GM21381 (cell line): ENCODE measurements at regions not wholly inside any gene's neighbourhood (a gene's known extent, or its start where the extent isn't known, plus 50 kb on each side); places are given as distances from the start of the nearest gene placed in this dataset.

Source experiments
- ATAC-seq: cut with Tn5 transposase; IDR thresholded peaks from one replicate; pipeline ENCODE4 v1.9.1; 2021; ENCODE audit warnings: mild to moderate bottlenecking, moderate library complexity; ENCODE audit not compliant: unreplicated experiment

- no peak for ATAC-seq
Measured at GRCh38 chr1:38242506-38242905, 195.9 kb upstream of the POU3F1 start.

GRCh38 chr1:38241594-38242334, 195.2 kb upstream of the POU3F1 start:
- ATAC-seq: no peak

- ATAC-seq: no peak
Measured at GRCh38 chr1:38240618-38241017, 194.0 kb upstream of the POU3F1 start.

GRCh38 chr1:38239258-38239835, 192.8 kb upstream of the POU3F1 start:
- no peak for ATAC-seq

GRCh38 chr1:38238294-38238693, 191.7 kb upstream of the POU3F1 start:
- no peak for ATAC-seq

GRCh38 chr1:38235705-38236104, 189.1 kb upstream of the POU3F1 start:
- no peak for ATAC-seq

- ATAC-seq: no peak
Measured at GRCh38 chr1:38231941-38232340, 185.3 kb upstream of the POU3F1 start.

GRCh38 chr1:38228718-38229117, 182.1 kb upstream of the POU3F1 start:
- no peak for ATAC-seq

- no peak for ATAC-seq
Measured at GRCh38 chr1:38225745-38226144, 179.2 kb upstream of the POU3F1 start.

GRCh38 chr1:38223391-38223790, 176.8 kb upstream of the POU3F1 start:
- no peak for ATAC-seq

- no peak for ATAC-seq
Measured at GRCh38 chr1:38222891-38223290, 176.3 kb upstream of the POU3F1 start.

GRCh38 chr1:38221006-38221649, 174.5 kb upstream of the POU3F1 start:
- no peak for ATAC-seq

- ATAC-seq: no peak
Measured at GRCh38 chr1:38217316-38217715, 170.7 kb upstream of the POU3F1 start.

GRCh38 chr1:38213646-38214434, 167.2 kb upstream of the POU3F1 start:
- no peak for ATAC-seq

- ATAC-seq: no peak
Measured at GRCh38 chr1:38210895-38211177, 164.2 kb upstream of the POU3F1 start.

- ATAC-seq: no peak
Measured at GRCh38 chr1:38210021-38210894, 163.7 kb upstream of the POU3F1 start.

- no peak for ATAC-seq
Measured at GRCh38 chr1:38208716-38209632, 162.4 kb upstream of the POU3F1 start.

- ATAC-seq: no peak
Measured at GRCh38 chr1:38207906-38208305, 161.3 kb upstream of the POU3F1 start.

GRCh38 chr1:38207275-38207674, 160.7 kb upstream of the POU3F1 start:
- ATAC-seq: no peak

- ATAC-seq: no peak
Measured at GRCh38 chr1:38204698-38205097, 158.1 kb upstream of the POU3F1 start.
